ENCODE measurements at regions not wholly inside any gene's neighbourhood (a gene's known extent, or its start where the extent isn't known, plus 50 kb on each side); places are given as distances from the start of the nearest gene placed in this dataset.

GRCh38 chr6:147879031-147879580 lies 370.6 kb downstream of the SAMD5 start:
- H3K4me3 Mint-ChIP-seq: no peak overlapping the region

DNA sequence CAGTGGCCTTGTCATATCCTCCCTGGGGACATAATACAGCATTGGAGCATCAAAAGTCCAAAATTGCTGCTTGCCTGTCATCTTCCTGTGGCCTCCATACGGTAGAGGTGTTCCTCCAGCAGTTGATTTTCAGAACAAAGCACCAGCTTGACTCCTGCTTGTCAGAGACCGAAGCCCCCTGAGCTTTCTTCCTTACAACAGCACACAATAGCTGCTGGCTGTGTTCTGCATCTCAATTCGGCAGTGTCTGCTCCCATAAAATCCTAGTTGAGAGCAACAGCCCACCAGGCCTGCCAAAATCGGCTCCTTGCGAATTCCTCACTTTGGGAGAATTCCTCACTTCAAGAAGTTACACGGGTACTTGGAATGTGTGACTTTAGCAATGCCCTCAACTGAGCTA lies 372.9 kb downstream of the SAMD5 start:
- Mint-ChIP-seq H3K4me3 (no peak overlapping the region), H3K27me3 (no peaks in the 10 kb centered on the region), H3K27ac (no peak overlapping the region), H3K36me3 (ENCODE audit: low read depth) (no peaks in the 10 kb centered on the region), H3K4me1 (no peaks in the 10 kb centered on the region)
- no peak for DNase-seq
- ATAC-seq: no peak
- H3K9me3 ChIP-seq (ENCODE audit: control insufficient read depth, low read length, poor library complexity, severe bottlenecking): no peaks in the 10 kb centered on the region

More at GRCh38 chr6:147879031-147879580, 370.6 kb downstream of the SAMD5 start:
- ATAC-seq (no peak), DNase-seq (no peak)
- Mint-ChIP-seq H3K27ac (no peak overlapping the region), H3K4me1 (no peaks in the 10 kb centered on the region), H3K27me3 (no peaks in the 10 kb centered on the region), H3K36me3 (ENCODE audit: low read depth) (no peaks in the 10 kb centered on the region)
- no peaks in the 10 kb centered on the region for H3K9me3 ChIP-seq (ENCODE audit: control insufficient read depth, low read length, poor library complexity, severe bottlenecking)

DNA sequence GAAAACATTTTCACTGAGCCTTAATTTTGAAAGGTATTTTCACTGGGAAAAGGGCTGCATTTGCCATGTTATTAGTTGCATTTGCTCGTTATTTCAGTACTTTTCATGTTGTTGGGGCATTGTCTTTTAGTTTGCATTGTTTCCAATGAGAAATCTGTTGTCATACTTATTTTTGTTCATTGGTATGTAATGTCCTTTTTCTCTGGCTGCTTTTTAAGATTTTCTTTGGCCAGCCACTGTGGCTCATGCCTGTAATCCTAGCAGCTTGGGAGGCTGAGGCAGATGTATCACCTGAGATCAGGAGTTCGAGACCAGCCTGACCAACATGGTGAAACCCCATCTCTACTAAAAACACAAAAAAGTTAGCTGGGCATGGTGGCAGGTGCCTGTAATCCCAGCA lies 379.9 kb downstream of the SAMD5 start:
- DNase-seq (no peak), ATAC-seq (no peak)
- Mint-ChIP-seq H3K36me3 (ENCODE audit: low read depth) (no peaks in the 10 kb centered on the region), H3K4me1 (no peaks in the 10 kb centered on the region), H3K27me3 (no peaks in the 10 kb centered on the region), H3K4me3 (no peak overlapping the region), H3K27ac (no peak overlapping the region)
- no peaks in the 10 kb centered on the region for H3K9me3 ChIP-seq (ENCODE audit: control insufficient read depth, low read length, poor library complexity, severe bottlenecking)

GRCh38 chr6:147891671-147892070 lies 383.2 kb downstream of the SAMD5 start:
- no peaks in the 10 kb centered on the region for H3K9me3 ChIP-seq (ENCODE audit: control insufficient read depth, low read length, poor library complexity, severe bottlenecking)
- ATAC-seq: no peak
- no peak overlapping the region for H3K27ac Mint-ChIP-seq
- no peaks in the 10 kb centered on the region for H3K36me3 Mint-ChIP-seq (ENCODE audit: low read depth)
- no peak overlapping the region for H3K4me3 Mint-ChIP-seq
- no peak for DNase-seq
- H3K27me3 Mint-ChIP-seq: no peaks in the 10 kb centered on the region
- no peaks in the 10 kb centered on the region for H3K4me1 Mint-ChIP-seq

DNA sequence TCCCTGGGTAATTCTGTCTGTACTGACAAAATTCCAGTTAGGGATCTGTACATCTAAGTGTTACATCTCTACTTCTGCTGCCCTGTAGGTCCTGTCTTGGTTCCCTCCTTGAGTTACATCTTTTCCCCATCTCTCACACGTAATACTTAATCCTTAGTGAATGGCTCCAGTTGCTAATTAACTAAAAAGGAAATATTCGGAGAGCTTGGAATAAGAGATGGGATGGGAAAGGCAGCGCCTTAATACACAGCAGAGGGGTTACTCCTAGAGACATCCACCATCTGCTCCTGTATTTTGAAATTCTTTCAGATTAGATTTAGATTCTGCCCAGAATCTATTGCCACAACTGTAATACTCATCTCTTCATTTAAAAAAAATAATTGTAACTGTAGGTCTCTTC lies 384.0 kb downstream of the SAMD5 start:
- H3K9me3 ChIP-seq (ENCODE audit: control insufficient read depth, low read length, poor library complexity, severe bottlenecking): no peaks in the 10 kb centered on the region
- no peaks in the 10 kb centered on the region for H3K27me3 Mint-ChIP-seq
- H3K4me3 Mint-ChIP-seq: no peak overlapping the region
- DNase-seq (no peak), ATAC-seq (no peak)
- no peaks in the 10 kb centered on the region for H3K4me1 Mint-ChIP-seq
- no peaks in the 10 kb centered on the region for H3K36me3 Mint-ChIP-seq (ENCODE audit: low read depth)
- no peak overlapping the region for H3K27ac Mint-ChIP-seq

GRCh38 chr6:147895272-147895671 lies 386.8 kb downstream of the SAMD5 start:
- H3K27ac Mint-ChIP-seq: no peak overlapping the region
- no peak overlapping the region for H3K4me3 Mint-ChIP-seq
- ATAC-seq: no peak
- H3K36me3 Mint-ChIP-seq (ENCODE audit: low read depth): no peaks in the 10 kb centered on the region
- H3K9me3 ChIP-seq (ENCODE audit: control insufficient read depth, low read length, poor library complexity, severe bottlenecking): no peaks in the 10 kb centered on the region
- DNase-seq: no peak
- peaks cover 4% of the 10 kb centered on the region for H3K27me3 Mint-ChIP-seq
- H3K4me1 Mint-ChIP-seq: no peaks in the 10 kb centered on the region

DNA sequence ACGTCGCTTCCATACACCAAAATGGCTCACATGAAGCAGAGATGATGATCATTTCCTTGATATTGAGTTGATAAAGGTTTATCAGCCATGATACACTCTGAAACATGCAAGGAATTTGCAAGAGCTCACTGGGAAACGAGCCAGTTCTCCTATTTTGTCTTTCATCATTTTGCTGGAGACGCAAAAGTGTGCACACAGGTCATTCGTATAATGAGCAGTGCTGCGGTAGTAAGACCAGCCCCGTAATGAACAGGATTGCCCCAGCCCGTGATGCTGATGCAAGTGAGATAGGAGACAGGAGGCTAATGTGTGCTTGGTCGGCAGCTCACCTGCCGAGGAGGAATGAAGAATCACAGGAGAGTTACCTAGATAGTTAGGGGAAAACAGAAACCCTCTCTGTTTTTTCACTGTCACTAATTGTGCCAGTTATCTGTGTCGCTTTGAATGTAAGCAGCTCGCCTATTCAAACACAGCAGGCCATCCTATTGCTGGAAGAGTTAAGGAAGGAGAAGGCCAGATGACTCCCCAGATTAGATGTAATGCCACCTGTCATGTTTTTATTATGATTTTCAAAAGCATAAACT lies 391.8 kb downstream of the SAMD5 start:
- no peak overlapping the region for H3K27ac Mint-ChIP-seq
- H3K4me1 Mint-ChIP-seq: no peaks in the 10 kb centered on the region
- H3K36me3 Mint-ChIP-seq (ENCODE audit: low read depth): no peaks in the 10 kb centered on the region
- DNase-seq (no peak), ATAC-seq (no peak)
- no peaks in the 10 kb centered on the region for H3K9me3 ChIP-seq (ENCODE audit: control insufficient read depth, low read length, poor library complexity, severe bottlenecking)
- peaks cover 4% of the 10 kb centered on the region for H3K27me3 Mint-ChIP-seq
- H3K4me3 Mint-ChIP-seq: no peak overlapping the region

DNA sequence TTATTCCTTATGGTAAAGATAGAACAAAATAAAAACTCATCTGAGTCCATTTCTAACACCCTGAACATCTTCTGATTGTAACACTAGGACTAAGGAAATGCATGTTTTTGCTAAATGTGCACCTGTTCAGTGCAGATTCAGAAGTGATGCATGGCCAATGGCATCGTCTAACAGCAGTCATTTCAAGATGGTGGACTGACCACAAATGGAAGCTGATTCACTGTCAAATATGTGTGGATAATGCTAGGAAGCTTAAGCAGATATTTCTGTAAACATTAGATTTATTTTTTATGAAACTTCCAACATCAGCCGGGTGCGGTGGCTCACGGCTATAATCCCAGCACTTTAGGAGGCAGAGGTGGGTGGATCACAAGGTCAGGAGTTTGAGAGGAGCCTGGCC lies 394.8 kb downstream of the SAMD5 start:
- DNase-seq: no peak

GRCh38 chr6:147903931-147904330 lies 395.4 kb downstream of the SAMD5 start:
- Mint-ChIP-seq H3K27ac (no peak overlapping the region), H3K36me3 (ENCODE audit: low read depth) (no peaks in the 10 kb centered on the region), H3K27me3 (peaks cover 4% of the 10 kb centered on the region), H3K4me3 (no peak overlapping the region), H3K4me1 (no peaks in the 10 kb centered on the region)
- ATAC-seq: no peak
- no peaks in the 10 kb centered on the region for H3K9me3 ChIP-seq (ENCODE audit: control insufficient read depth, low read length, poor library complexity, severe bottlenecking)
- DNase-seq: no peak

More for the DNA sequence above, 394.8 kb downstream of the SAMD5 start:
- no peak overlapping the region for H3K27ac Mint-ChIP-seq
- no peaks in the 10 kb centered on the region for H3K4me1 Mint-ChIP-seq
- peaks cover 4% of the 10 kb centered on the region for H3K27me3 Mint-ChIP-seq
- no peaks in the 10 kb centered on the region for H3K36me3 Mint-ChIP-seq (ENCODE audit: low read depth)
- no peaks in the 10 kb centered on the region for H3K9me3 ChIP-seq (ENCODE audit: control insufficient read depth, low read length, poor library complexity, severe bottlenecking)
- ATAC-seq: no peak
- H3K4me3 Mint-ChIP-seq: no peak overlapping the region

- DNase-seq (no peak), ATAC-seq (no peak)
- Mint-ChIP-seq H3K27me3 (peaks cover 4% of the 10 kb centered on the region), H3K4me1 (no peaks in the 10 kb centered on the region), H3K27ac (no peak overlapping the region), H3K36me3 (ENCODE audit: low read depth) (no peaks in the 10 kb centered on the region), H3K4me3 (no peak overlapping the region)
- no peaks in the 10 kb centered on the region for H3K9me3 ChIP-seq (ENCODE audit: control insufficient read depth, low read length, poor library complexity, severe bottlenecking)
These were observed 395.9 kb downstream of the SAMD5 start for GRCh38 chr6:147904416-147904815.

DNA sequence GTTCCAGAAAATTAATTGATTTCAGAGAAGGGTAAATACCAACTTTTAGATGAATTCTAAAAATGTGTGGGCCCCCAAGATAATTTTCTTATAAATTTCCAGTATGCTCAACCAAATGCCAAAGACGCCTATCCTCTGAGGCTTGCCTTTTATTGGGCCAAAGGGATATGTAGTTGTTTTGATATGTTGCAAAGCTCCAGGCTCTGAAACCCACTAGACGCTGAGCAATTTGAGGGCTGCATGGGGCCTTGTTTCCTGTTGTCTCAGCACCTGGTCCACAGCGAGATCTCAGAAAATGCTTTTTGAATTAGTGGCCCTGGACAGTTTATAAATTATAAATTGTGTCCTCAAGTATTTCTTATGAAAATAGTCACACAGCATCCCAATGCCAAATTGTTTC lies 397.2 kb downstream of the SAMD5 start:
- no peak for ATAC-seq
- H3K27ac Mint-ChIP-seq: no peak overlapping the region
- no peaks in the 10 kb centered on the region for H3K27me3 Mint-ChIP-seq
- H3K4me3 Mint-ChIP-seq: no peak overlapping the region
- H3K4me1 Mint-ChIP-seq: no peaks in the 10 kb centered on the region
- H3K36me3 Mint-ChIP-seq (ENCODE audit: low read depth): no peaks in the 10 kb centered on the region
- no peaks in the 10 kb centered on the region for H3K9me3 ChIP-seq (ENCODE audit: control insufficient read depth, low read length, poor library complexity, severe bottlenecking)
- DNase-seq: no peak

GRCh38 chr6:147906361-147906760 lies 397.9 kb downstream of the SAMD5 start:
- no peak for DNase-seq
- Mint-ChIP-seq H3K27ac (no peak overlapping the region), H3K36me3 (ENCODE audit: low read depth) (no peaks in the 10 kb centered on the region), H3K4me1 (no peaks in the 10 kb centered on the region), H3K27me3 (no peaks in the 10 kb centered on the region), H3K4me3 (no peak overlapping the region)
- no peaks in the 10 kb centered on the region for H3K9me3 ChIP-seq (ENCODE audit: control insufficient read depth, low read length, poor library complexity, severe bottlenecking)
- ATAC-seq: no peak

DNA sequence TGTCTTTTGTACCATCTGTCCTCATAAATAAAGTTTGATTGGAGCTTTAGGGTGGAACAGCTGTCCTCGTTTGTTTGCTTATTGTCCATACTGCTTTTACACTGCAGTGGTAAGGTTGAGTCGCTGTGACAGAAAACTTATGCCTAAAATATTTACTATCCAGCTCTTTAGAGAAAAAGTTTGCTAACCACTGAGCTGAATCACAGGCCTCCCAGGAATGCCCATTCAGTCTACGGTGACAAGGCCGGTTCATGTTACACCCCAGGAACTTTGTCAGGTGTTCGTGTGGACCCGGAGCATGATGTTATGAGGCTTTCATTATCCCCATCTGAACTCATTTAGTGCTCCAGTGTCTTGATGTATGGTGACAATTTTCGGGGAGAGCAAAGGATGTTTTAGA lies 401.1 kb downstream of the SAMD5 start:
- Mint-ChIP-seq H3K4me1 (no peaks in the 10 kb centered on the region), H3K27me3 (no peaks in the 10 kb centered on the region), H3K36me3 (ENCODE audit: low read depth) (no peaks in the 10 kb centered on the region), H3K4me3 (no peak overlapping the region), H3K27ac (no peak overlapping the region)
- no peak for ATAC-seq
- no peak for DNase-seq
- H3K9me3 ChIP-seq (ENCODE audit: control insufficient read depth, low read length, poor library complexity, severe bottlenecking): no peaks in the 10 kb centered on the region

GRCh38 chr6:147910281-147910680 lies 401.8 kb downstream of the SAMD5 start:
- no peaks in the 10 kb centered on the region for H3K36me3 Mint-ChIP-seq (ENCODE audit: low read depth)
- no peak for DNase-seq
- no peak for ATAC-seq
- H3K4me3 Mint-ChIP-seq: no peak overlapping the region
- H3K27ac Mint-ChIP-seq: no peak overlapping the region
- H3K9me3 ChIP-seq (ENCODE audit: control insufficient read depth, low read length, poor library complexity, severe bottlenecking): no peaks in the 10 kb centered on the region
- no peaks in the 10 kb centered on the region for H3K27me3 Mint-ChIP-seq
- H3K4me1 Mint-ChIP-seq: no peaks in the 10 kb centered on the region
